PC-3 (cell line): ENCODE measurements at regions not wholly inside any gene's neighbourhood (a gene's known extent, or its start where the extent isn't known, plus 50 kb on each side); places are given as distances from the start of the nearest gene placed in this dataset.

Experiments used
- ATAC-seq: fragments of 200-7000 bp; cut with Tn5 transposase; 2 replicates; pipeline ENCODE4 v1.9.1; 2020; ENCODE audit warnings: mild to moderate bottlenecking, moderate library complexity
- BruUV-seq: library from RNA; stranded (reverse); fragments of 400-500 nt; replicated peaks from 2 replicates; lab custom pipeline; 2021; lab: Mats Ljungman, UMichigan
- CTCF ChIA-PET: fragments of 300-600 bp; sonication (Branson Sonifier 250); formaldehyde crosslinking; loops from one replicate; lab custom pipeline; 2022; ENCODE audit warnings: antibody characterized with exemption; lab: Charles Lee
- POLR2A ChIA-PET: fragments of 300-600 bp; sonication (Branson Sonifier 250); formaldehyde crosslinking; loops from one replicate; lab custom pipeline; 2022; ENCODE audit warnings: antibody characterized with exemption; ENCODE audit not compliant: unreplicated experiment; lab: Charles Lee
- DNase-seq: peaks from one replicate; pipeline ENCODE4 v3.0.0-alpha.2; 2015
- H2AFZ ChIP-seq: fragments of 300-600 bp; sonication (generic); 2 replicates; pipeline ENCODE4 v1.6.0; 2016; ENCODE audit warnings: antibody characterized with exemption, low read length
- H3F3A ChIP-seq: fragments of 300-600 bp; sonication (generic); one replicate; pipeline ENCODE4 v1.6.0; 2017; ENCODE audit warnings: antibody characterized with exemption, low read length, control low read depth, mild to moderate bottlenecking; ENCODE audit not compliant: unreplicated experiment
- H3K27ac ChIP-seq: fragments of 300-600 bp; sonication (generic); 2 replicates; pipeline ENCODE4 v1.5.1; 2016; ENCODE audit warnings: mild to moderate bottlenecking, low read length
- H3K27me3 ChIP-seq: fragments of 300-600 bp; sonication (generic); 2 replicates; pipeline ENCODE4 v1.6.1; 2016; ENCODE audit warnings: low read length, mixed read lengths
- H3K36me3 ChIP-seq: fragments of 300-600 bp; sonication (generic); 2 replicates; pipeline ENCODE4 v1.6.1; 2016; ENCODE audit warnings: low read depth, mixed run types, low read length, mixed read lengths
- H3K4me1 ChIP-seq: fragments of 300-600 bp; sonication (generic); 2 replicates; pipeline ENCODE4 v1.5.1; 2016; ENCODE audit warnings: low read length; ENCODE audit not compliant: insufficient read depth
- H3K4me2 ChIP-seq: fragments of 300-600 bp; sonication (generic); 2 replicates; pipeline ENCODE4 v1.6.0; 2016; ENCODE audit warnings: low read length
- H3K4me3 ChIP-seq: fragments of 300-600 bp; sonication (generic); 2 replicates; pipeline ENCODE4 v1.5.1; 2016; ENCODE audit warnings: mild to moderate bottlenecking, low read length, mixed read lengths
- H3K79me2 ChIP-seq: fragments of 300-600 bp; sonication (generic); 2 replicates; pipeline ENCODE4 v1.6.1; 2017; ENCODE audit warnings: low read length, mixed read lengths
- H3K9ac ChIP-seq: fragments of 300-600 bp; sonication (generic); 2 replicates; pipeline ENCODE4 v1.6.0; 2016; ENCODE audit warnings: mild to moderate bottlenecking, low read length
- H3K9me2 ChIP-seq: fragments of 300-600 bp; sonication (generic); replicated peaks from 2 replicates; pipeline ENCODE4 v1.6.1; 2016; ENCODE audit warnings: mixed run types, low read length, mixed read lengths
- H3K9me3 ChIP-seq: fragments of 300-600 bp; sonication (generic); 2 replicates; pipeline ENCODE4 v1.6.1; 2016; ENCODE audit warnings: low read length, mixed read lengths
- H4K20me1 ChIP-seq: fragments of 300-600 bp; sonication (generic); 2 replicates; pipeline ENCODE4 v1.6.1; 2016; ENCODE audit warnings: low read length, mixed read lengths
- CTCF ChIP-seq: fragments of 300-600 bp; sonication (generic); conservative IDR thresholded peaks from 2 replicates; pipeline ENCODE4 v1.5.1; 2017; ENCODE audit warnings: antibody characterized with exemption, low read depth, mild to moderate bottlenecking, low read length
- EZH2 ChIP-seq: fragments of 300-600 bp; sonication (generic); IDR thresholded peaks from one replicate; pipeline ENCODE4 v1.6.1; 2017; ENCODE audit warnings: antibody characterized with exemption, mild to moderate bottlenecking, low read length; ENCODE audit not compliant: unreplicated experiment
- EZH2phosphoT487 ChIP-seq: fragments of 300-600 bp; sonication (generic); IDR thresholded peaks from 2 replicates; pipeline ENCODE4 v1.6.1; 2018; ENCODE audit warnings: mild to moderate bottlenecking, antibody characterized with exemption, low read length, borderline replicate concordance
- intact Hi-C: fragments of 100-400 bp; cut with micrococcal nuclease; formaldehyde crosslinking; loops from 2 replicates; pipeline ENCODE4 v1.9.0; 2023

DNA sequence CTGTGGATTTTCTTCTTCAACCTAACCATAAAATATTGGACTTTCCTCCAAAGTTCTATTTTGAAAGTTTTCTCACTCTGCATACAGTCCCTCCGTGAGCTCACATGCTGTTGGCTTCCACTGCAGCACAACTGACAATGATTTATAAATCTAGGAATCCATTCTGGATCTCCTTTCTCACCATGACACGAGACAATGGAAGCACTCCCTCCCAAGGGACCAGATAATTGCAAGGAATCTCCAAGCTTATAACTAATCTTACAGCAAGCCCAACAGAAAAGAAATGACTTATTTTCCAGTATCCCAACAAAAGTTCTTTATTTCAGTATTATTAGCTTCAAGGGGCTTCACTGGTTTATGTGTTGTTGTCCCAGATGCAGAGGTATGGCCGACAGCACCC is 729.0 kb downstream of the RFPL4B start:
- no peak overlapping the region for H3K4me3 ChIP-seq
- H3K9me3 ChIP-seq, result no peaks in the 10 kb centered on the region
- no peak overlapping the region for H3K9ac ChIP-seq
- no peaks in the 10 kb centered on the region for H3K79me2 ChIP-seq
- no peak overlapping the region for H3K4me2 ChIP-seq
- no peaks in the 10 kb centered on the region for H3K9me2 ChIP-seq
- H3K36me3 ChIP-seq, result no peaks in the 10 kb centered on the region
- no peak overlapping the region for H2AFZ ChIP-seq
- ATAC-seq (no peak), DNase-seq (no peak)
- TF ChIP-seq EZH2phosphoT487, result no peak
- no peak for TF ChIP-seq EZH2
- no peak for TF ChIP-seq CTCF
- H3K27ac ChIP-seq, result no peak overlapping the region
- CTCF ChIA-PET, result no interaction called here
- POLR2A ChIA-PET, result no interaction called here
- peaks cover 16% of the 10 kb centered on the region; the same call in 1 of the 2 replicates for H3K4me1 ChIP-seq
- intact Hi-C loops, result no loop called here
- H3F3A ChIP-seq, result no peaks in the 10 kb centered on the region
- no peaks in the 10 kb centered on the region for H4K20me1 ChIP-seq
- H3K27me3 ChIP-seq, result no peaks in the 10 kb centered on the region
- no TSS peak for BruUV-seq

GRCh38 chr6:113076816-113077215 is 729.7 kb downstream of the RFPL4B start:
- no peak overlapping the region for H3K27ac ChIP-seq
- H3K9ac ChIP-seq, result no peak overlapping the region
- DNase-seq (no peak), ATAC-seq (no peak)
- ChIA-PET CTCF (no interaction called here), POLR2A (no interaction called here)
- no peak overlapping the region for H3K4me3 ChIP-seq
- H2AFZ ChIP-seq, result no peak overlapping the region
- TF ChIP-seq EZH2phosphoT487 (no peak), CTCF (no peak), EZH2 (no peak)
- no peaks in the 10 kb centered on the region for H3K36me3 ChIP-seq
- no TSS peak for BruUV-seq
- no peaks in the 10 kb centered on the region for H3K79me2 ChIP-seq
- no peaks in the 10 kb centered on the region for H3K9me2 ChIP-seq
- no peaks in the 10 kb centered on the region for H3K9me3 ChIP-seq
- intact Hi-C loops, result no loop called here
- no peaks in the 10 kb centered on the region for H3F3A ChIP-seq
- peaks cover 16% of the 10 kb centered on the region; the same call in 1 of the 2 replicates for H3K4me1 ChIP-seq
- no peaks in the 10 kb centered on the region for H4K20me1 ChIP-seq
- H3K4me2 ChIP-seq, result no peak overlapping the region
- no peaks in the 10 kb centered on the region for H3K27me3 ChIP-seq

GRCh38 chr6:113077794-113078193 is 730.7 kb downstream of the RFPL4B start:
- Histone ChIP-seq H3K79me2 (no peaks in the 10 kb centered on the region), H3K4me1 (peaks cover 16% of the 10 kb centered on the region; the same call in 1 of the 2 replicates), H3K4me2 (no peak overlapping the region), H2AFZ (no peak overlapping the region), H3K4me3 (no peak overlapping the region), H3K36me3 (no peaks in the 10 kb centered on the region), H3K9ac (no peak overlapping the region), H3K9me3 (no peaks in the 10 kb centered on the region), H3K27me3 (no peaks in the 10 kb centered on the region), H4K20me1 (no peaks in the 10 kb centered on the region), H3K27ac (no peak overlapping the region), H3K9me2 (no peaks in the 10 kb centered on the region), H3F3A (no peaks in the 10 kb centered on the region)
- POLR2A ChIA-PET, result no interaction called here
- no peak for TF ChIP-seq EZH2
- no peak for TF ChIP-seq EZH2phosphoT487
- TF ChIP-seq CTCF, result no peak
- no TSS peak for BruUV-seq
- ATAC-seq, result no peak
- no peak for DNase-seq
- CTCF ChIA-PET, result no interaction called here
- intact Hi-C loops, result no loop called here
